GM18502 (cell line): ENCODE measurements at regions not wholly inside any gene's neighbourhood (a gene's known extent, or its start where the extent isn't known, plus 50 kb on each side); places are given as distances from the start of the nearest gene placed in this dataset.
"Not testable (repeated sequence)": the region's sequence is repeated elsewhere in the genome, so short reads cannot be mapped to it uniquely, and the experiment has no call there.

Source experiments
- ATAC-seq: cut with Tn5 transposase; IDR thresholded peaks from one replicate; pipeline ENCODE4 v1.9.1; 2021; ENCODE audit warnings: mild to moderate bottlenecking; ENCODE audit not compliant: unreplicated experiment, poor library complexity

DNA sequence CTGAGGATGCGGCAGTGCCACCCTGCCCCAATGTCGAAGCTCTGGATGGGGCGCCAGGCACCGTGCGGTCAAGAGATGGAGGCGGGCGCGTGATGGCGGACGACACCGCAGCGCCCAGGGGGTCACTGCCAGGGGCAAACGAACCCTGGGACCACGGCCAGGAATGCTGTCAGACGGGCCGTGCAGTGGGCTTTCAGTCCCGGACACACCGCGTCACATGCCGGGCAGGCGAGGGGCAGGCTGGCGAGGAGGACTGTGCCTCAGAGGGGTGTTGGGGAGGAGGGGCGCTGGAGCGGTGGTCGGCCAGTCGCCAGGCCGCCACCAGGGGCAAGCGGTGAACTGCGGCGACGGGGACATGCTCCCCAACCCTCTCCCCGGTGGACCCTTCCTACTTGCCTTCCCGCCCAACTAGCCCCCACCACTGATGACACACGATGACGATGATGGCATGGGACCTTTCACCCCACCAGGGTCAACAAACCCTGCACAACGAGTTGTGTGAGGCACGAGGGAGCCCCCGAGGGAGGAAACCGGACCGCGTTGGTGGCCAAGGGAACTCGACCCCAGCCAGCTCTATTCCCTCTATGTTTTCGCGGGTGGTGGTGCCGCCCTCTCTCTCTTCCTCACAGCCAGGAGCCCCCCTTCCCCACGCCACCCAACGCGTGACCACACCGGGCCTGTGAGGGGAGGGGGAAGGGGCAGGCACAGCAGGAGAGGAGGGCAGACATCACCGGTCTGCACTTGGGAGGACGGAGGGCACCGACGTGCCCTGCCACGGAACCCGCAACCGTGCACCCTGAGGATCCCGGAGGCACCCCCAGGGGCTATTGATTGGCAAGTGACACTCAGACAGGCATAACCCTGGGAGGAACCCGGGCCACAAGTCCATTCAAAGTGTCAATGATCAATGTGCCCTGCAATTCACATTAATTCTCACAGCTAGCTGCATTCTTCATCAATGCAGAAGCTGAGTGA lies 1960.9 kb upstream of the DEFB115 start:
- no peak for ATAC-seq

DNA sequence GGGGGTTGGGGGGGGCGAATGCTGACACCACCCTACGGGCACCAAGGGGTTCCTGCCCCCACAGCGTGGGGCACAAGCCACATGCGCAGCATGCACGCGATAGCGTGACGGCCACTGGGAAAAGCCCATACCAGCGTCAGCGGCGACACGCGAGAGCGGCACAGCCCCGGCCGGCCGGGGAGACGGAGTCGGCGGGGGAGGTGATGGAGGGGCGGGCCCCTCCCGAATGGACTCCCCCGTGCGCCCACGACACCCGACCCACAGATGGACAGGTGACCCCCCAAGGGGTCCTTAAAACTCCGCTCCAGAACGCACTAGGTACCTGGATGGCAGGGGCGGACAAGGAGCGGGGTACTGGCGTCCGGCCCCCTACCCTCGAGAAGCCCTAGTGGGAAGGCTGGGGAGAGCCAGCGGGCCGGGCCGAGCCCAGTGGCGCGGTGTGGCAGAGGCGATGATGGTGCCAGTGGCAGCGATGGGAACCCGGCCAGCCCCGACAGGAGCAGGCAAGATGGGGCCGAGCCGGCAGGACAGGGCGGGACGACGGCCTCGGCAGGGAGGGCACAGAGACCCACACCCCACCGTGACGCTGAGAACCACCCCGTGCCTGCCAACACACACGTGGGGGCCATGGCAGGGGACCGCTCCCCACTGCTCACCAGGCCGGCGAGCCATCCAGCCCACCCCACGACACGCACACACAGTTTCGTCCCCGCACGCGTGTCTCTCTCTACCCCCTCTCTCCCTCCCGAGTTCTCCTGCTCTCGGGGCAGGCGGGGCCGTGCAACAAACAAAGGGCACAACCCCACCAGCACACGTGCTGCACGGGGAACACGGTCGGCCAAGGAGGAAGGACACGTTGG lies 1959.8 kb upstream of the DEFB115 start:
- no peak for ATAC-seq

DNA sequence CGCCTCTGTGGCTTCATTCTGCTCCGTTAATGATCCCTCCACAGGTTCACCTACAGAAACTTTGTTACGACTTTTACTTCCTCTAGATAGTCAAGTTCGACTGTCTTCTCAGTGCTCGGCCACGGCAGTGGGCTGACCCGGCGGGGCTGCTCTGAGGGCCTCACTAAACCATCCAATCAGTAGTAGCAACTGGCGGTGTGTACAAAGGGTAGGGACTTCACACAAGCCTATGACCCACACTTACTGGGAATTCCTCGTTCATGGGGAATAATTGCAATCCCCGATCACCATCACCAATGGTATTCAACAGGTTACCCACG lies 1959.2 kb upstream of the DEFB115 start:
- ATAC-seq = no peak

DNA sequence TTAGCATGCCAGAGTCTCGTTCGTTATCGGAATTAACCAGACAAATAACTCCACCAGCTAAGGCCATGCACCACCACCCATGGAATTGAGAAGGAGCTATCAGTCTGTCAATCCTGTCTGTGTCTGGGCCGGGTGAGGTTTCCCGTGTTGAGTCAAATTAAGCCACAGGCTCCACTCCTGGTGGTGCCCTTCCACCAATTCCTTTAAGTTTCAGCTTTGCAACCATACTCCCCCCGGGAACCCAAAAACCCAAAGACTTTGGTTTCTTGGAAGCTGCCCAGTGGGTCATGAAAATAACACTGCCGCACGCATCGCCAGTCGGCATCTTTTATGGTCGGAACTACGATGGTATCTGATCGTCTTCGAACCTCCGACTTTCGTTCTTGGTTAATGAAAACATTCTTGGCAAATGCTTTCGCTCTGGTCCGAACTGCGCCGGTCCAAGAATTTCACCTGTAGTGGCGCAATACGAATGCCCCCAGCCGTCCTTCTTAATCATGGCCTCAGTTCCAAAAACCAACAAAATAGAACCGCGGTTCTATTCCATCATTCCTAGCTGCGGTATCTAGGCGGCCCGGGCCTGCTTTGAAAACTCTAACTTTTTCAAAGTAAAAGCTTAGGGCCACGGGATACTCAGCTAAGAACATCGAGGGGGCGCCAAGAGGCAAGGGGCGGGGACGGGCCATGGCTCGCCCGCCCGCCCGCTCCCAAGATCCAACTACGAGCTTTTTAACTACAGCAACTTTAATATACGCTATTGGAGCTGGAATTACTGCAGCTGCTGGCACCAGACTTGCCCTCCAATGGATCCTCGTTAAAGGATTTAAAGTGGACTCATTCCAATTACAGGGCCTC lies 1958.5 kb upstream of the DEFB115 start:
- ATAC-seq = no peak

DNA sequence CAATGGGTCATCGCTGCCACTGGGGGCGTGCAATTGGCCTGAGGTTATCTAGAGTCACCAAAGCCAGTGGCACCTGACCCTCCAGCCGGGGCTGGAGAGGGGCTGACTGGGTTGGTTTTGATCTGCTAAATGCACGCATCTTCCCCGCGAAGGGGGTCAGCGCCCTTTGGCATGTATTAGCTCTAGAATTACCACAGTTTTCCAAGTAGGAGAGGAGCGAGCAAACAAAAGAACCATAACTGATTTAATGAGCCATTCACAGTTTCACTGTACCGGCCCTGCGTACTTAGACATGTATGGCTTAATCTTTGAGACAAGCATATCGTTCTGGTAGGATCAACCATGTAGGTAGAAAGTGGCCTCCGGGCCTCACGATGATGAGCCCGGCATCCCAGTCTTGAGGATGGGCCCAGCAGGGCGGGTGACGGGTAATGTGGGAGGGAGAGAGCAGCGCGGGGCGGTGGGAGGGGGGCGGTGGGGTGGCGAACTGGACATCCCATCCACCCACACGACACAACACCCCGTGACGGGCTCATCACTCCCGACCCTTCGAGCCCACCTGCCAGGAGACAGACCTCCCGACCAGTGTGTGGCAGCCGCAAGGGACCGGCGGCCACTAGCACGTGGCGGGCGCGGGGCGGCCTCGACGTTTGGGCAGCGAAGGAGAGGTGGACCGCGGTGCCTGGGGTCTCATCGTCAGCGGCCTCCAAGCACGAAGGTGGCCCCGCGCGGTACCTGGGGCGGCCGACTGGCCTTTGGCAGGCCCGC lies 1957.5 kb upstream of the DEFB115 start:
- no peak for ATAC-seq

DNA sequence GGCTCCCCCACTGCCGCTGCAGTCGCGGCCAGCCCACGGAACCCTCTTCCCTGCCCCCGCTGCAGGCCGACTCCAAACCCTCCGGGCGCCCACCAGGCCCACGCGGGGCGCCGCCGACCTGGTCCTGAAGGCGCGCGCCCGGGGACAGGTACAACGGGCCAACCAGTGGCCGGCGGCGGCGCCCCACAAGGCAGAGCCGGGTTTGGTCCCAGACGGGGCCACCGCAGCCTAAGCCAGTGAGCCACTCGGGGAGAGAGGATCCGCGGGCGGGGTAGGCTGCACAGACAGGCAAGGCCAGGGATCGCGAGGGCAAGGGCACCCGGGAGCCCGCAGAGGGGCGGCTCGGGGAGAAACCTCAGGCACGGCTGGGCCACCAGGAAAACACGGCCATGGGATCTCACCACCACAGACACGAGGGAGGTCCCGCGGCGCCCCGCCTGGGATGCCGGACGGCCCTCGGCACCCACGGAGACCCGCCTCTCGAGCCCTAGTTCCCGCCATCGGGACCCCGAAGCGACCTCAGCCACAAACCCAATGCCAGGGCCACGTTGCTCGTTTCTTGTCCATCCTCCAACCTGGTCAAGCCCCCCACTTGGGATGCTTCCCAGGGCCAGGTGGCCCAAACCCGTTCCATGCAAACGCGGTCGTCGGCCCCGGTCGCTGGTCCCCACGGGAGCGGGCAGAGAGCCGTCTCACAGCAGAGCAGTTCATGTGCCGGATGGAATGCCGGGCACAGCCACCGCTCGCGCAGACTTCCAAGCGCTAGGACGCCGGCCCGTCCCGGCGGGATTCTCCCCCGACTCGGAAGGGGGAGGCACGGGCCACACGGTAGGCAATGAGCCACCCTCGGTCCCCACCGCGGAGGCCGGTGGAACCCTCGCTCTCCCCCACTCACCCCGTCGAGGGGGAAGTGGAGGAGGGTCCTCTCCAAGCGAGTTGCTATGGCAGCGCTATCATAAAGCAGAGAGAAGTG lies 1956.6 kb upstream of the DEFB115 start:
- no peak for ATAC-seq

DNA sequence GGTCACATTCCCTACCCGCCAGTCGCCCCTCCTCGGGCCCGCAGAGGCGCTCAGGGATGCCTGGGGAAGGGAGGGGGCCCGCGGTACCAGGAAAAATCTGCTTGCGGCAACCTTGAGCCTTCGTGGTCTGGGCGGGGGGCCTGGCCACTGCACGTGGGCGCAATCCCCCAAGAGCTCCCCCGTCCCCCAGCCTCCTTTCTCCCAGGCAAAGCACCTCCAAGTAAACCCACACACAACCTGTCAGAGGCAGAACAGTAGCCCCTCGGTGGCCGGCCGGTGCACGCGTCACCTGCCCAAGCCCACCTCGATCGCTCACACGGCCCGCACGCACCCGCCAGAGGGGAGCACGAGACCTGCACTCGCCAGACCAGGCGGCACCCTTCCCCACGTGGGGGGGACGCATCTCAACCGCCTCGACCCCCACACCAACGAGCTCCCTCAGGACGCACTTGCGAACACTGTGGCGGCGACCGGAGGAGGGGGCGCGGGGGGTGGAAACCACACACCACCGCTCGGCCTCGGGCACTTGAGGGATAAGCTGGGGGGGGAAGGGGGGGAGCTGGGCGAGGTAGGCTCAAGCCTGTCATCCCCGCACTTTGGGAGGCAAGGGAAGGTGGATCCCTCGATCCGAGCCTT lies 1955.7 kb upstream of the DEFB115 start:
- ATAC-seq = no peak

DNA sequence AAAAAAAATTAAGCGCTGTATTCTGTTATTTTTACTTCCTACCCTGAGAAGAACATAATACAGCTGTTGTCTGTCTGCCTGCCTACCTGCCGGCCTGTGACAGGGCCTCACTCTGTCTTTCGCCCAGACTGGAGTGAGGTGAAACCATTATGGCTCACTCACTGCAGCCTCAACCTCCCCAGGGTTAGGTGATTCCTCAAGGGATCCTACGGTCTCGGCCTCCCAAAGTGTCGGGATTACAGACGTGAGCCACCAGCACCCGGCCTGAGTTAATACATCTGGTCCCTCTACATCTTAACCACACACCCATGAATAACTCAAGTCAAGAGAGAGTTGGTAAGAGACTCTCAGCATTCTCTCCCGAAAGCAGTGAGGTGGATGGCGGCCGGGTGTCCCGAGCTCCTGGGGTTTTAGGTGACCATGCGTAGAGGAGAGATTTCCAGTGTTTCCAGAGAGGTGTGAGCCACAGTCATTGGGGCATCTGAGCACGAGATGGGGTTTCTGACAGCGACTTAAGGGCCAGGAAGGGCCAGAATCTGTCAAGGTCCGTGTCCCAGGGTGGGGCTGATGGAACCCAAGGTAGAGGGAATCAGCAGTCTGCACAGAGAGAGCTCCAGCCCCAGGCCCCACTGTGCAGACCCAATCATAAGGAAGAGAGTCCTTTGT lies 1954.4 kb upstream of the DEFB115 start:
- ATAC-seq = no peak

DNA sequence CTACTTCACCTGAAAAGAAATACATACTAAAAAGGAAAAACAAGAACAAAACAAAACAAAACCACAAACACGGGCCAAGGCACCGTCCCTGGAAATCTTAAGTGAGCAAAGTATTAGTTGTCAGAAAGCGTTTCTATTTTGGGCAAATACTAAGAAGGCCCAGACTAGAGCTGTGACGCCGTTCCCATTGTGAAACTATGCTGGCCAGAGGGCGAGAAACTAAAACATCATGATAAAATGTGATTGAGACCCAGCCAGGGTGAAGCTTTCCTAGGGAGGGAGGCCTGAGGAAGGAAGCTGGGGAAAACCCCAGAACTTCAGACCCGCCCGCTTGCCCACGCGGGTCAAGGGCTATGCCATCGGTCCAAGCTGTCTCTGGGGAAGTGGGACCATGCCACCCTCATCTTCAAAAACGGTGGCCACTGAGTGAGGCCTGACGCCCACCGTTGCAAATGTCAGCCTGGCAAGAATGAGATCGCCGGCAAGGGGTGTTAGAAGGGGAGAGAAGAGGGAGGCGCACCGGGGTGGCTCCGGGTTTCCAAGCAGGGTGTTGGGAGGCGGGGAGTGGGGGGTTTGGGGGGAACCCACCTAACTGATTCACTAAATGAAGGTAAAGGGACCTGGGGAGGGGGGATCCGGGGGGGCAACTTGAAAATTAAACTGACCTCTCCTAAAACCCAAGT lies 1950.9 kb upstream of the DEFB115 start:
- no peak for ATAC-seq

DNA sequence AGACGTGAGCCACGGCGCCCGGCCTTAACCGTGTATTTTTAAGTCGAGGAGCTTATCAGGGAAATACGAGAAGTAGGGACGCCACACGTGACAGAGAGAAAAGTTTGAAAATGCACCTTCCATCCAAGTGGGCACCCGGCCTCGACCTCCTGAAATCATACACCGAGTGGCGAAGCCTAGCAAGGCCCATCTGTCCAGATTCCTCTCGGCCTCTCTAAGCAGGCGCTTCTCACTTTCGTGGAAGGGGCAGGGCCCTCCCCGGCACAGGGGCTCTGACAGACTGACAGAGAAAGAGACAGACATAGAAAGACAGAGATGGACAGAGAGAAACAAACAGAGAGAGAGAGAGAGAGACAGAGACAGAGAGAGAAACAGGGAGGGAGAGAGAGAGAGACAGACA lies 1950.0 kb upstream of the DEFB115 start:
- ATAC-seq = not testable (repeated sequence)

DNA sequence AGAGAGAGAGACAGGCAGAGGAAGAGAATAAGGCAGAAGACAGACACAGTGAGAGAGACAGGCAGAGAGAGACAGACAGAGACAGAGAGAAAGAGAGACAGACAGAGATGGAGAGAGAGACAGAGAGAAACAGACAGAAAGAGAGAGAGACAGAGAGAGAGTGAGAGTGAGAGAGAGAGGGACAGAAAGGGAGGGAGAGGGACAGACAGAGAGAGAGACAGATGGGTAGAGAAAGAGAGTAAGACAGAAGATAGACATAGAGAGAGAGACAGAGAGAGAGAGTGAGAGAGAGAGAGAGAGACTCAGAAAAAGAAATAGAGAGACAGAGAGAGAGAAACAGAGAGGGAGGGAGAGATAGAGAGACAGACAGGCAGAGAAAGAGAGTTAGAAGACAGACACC lies 1948.5 kb upstream of the DEFB115 start:
- ATAC-seq = not testable (repeated sequence)

DNA sequence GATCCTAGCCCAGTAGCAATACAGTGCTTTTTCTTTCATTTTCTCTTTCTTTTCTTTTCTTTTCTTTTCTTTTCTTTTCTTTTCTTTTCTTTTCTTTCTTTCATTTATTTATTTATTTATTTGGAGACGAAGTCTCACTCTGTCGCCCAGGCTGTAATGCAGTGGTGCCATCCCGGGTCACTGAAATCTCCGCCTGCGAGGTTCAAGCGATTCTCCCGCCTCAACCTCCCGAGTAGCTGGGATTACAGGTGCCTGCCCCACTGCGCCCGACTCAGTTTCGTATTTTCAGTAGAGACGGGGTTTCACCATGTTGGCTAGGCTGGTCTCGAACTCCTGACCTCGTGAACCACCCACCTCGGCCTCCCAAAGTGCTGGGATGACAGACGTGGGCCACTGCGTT lies 1948.0 kb upstream of the DEFB115 start:
- not testable (repeated sequence) for ATAC-seq

DNA sequence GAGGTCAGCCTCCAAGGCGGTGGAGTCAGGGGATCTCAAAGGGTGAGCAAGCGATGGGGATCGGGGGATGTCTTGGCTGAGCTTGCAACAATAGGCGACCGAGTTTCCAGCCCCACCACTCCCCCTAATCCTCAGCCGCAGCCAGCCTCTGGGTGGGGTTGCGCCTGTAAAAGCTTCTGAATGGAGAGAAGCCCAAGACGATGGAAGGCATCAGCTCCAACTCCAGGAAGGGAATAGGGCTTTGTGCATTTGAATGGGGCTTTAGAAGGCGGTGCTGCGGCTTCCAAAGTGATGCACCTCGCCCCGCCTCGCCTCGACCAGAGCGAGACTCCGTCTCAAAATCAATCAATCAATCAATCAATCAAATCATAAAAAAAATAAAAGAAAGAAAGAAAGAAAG lies 1946.4 kb upstream of the DEFB115 start:
- not testable (repeated sequence) for ATAC-seq

DNA sequence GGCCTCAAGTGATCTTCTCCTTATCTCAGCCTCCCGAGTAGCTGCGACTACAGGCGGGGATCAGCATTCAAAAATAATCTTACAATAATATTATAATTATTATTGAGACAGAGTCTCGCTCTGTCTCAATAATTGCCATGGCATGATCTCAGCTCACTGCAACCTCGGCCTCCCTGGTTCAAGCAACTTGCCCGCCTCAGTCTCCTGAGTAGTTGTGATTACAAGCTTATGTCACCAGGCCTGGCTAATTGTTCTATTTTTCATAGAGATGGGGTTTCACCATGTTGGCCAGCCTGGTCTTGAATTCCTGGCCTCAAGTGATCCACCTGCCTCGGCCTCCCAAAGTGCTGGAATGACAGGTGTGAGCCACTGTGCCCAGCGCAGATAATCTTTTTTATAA lies 1944.8 kb upstream of the DEFB115 start:
- ATAC-seq = not testable (repeated sequence)

DNA sequence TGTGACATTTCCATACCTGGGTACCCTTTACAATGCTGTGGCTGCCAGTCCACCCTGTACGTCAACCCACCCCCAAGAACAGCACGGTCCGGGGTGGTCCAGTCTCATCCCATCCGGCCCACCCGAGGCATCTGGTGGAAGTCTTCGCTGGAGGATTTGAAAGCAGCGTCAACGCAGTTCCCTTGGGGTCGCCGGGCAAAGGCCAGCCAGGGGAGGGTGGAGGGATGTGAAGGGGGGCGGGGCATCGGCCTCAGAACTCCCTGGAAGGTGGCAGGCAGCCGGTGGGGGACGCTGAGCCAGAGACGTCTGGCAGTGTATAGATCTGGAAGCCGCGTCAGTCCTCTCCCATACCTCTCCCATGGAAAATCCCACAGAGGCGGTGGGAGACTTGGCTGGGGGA lies 1944.0 kb upstream of the DEFB115 start:
- ATAC-seq = no peak

DNA sequence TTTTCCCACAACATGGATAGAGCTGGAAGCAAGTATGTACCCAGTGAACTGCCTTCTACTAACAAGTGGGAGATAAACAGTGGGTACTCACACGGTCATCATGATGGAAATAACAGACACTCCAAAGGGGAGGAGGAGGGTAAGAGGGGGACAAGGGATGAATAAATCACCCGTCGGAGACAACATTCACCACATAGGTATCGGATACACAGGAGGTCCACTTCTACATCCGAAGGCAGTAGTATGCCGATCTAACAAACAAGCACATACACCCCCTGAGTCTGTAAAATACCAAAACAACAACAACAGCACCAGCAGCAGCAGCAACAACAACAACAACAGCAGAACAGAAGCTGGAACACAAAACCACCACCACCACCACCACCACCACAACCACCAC lies 1943.2 kb upstream of the DEFB115 start:
- no peak for ATAC-seq

DNA sequence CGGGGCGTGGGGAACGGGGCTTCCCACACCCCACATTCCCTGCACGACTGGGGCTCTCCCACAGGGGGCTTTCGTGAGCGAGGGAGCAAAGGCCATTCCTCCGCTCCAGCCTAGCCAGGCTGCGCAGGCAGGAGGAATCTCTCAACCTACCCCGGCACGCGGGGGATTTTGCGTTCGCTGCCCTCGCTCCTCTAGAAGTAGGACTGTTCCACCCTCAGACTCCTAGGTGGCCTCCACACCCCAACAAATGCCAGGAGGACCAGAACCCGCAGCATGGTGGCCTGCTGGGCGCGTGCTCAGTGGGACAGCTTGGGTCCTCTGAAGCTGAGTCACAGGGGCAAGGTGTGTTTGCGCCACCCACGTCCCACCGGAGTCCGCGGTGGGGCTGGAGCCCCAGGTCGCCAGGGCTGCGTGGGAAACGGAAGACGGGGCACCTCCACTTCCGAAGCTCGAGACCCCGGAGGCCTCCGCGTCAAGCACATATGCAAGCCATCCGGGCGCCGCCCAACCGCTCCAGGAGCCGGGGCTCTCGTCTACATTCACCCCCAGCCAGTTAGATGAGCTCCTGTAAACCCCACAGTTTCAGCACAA lies 1938.5 kb upstream of the DEFB115 start:
- ATAC-seq = no peak
